IMR-90 (cell line): ENCODE measurements at regions not wholly inside any gene's neighbourhood (a gene's known extent, or its start where the extent isn't known, plus 50 kb on each side); places are given as distances from the start of the nearest gene placed in this dataset.

Experiments used
- ATAC-seq: fragments of 200-7000 bp; cut with Tn5 transposase; 2 replicates; pipeline ENCODE4 v1.9.1; 2020; ENCODE audit warnings: low read depth, mild to moderate bottlenecking, moderate library complexity
- BruUV-seq: library from RNA; stranded (reverse); fragments of 400-500 nt; replicated peaks from 2 replicates; lab custom pipeline; 2021; lab: Mats Ljungman, UMichigan
- CTCF ChIA-PET: fragments of 300-600 bp; formaldehyde crosslinking; extraction: SDS; loops from one replicate; lab custom pipeline; 2021; ENCODE audit warnings: antibody characterized with exemption; lab: Yijun Ruan, JAX
- POLR2A ChIA-PET: fragments of 300-600 bp; sonication (Branson Sonifier 250); formaldehyde crosslinking; loops from one replicate; lab custom pipeline; 2022; ENCODE audit warnings: antibody characterized with exemption; ENCODE audit not compliant: unreplicated experiment; lab: Charles Lee
- DNase-seq: peaks from one replicate; pipeline ENCODE4 v3.0.0; 2013
- H2AFZ ChIP-seq: replicated peaks from 2 replicates; pipeline ENCODE3; 2013; ENCODE audit warnings: low read length, mild to moderate bottlenecking; ENCODE audit not compliant: poor library complexity
- H2AK5ac ChIP-seq: 2 replicates; pipeline ENCODE4 v1.6.1; 2013; ENCODE audit warnings: low read depth, low read length, inconsistent platforms
- H2AK9ac ChIP-seq: replicated peaks from 2 replicates; pipeline ENCODE3; 2013; ENCODE audit warnings: mild to moderate bottlenecking, low read depth, low read length, moderate library complexity; ENCODE audit not compliant: poor library complexity
- H2BK120ac ChIP-seq: 2 replicates; pipeline ENCODE4 v1.6.1; 2013; ENCODE audit warnings: low read depth, low read length, inconsistent platforms
- H2BK15ac ChIP-seq: 3 replicates; pipeline ENCODE4 v1.6.1; 2013; ENCODE audit warnings: low read depth, low read length, inconsistent platforms
- H2BK20ac ChIP-seq: 2 replicates; pipeline ENCODE4 v1.6.1; 2013; ENCODE audit warnings: low read depth, mild to moderate bottlenecking, inconsistent platforms, low read length, moderate library complexity
- H2BK5ac ChIP-seq: 2 replicates; pipeline ENCODE4 v1.6.1; 2013; ENCODE audit warnings: mild to moderate bottlenecking, low read depth, low read length, inconsistent platforms; ENCODE audit not compliant: poor library complexity, severe bottlenecking
- H3K14ac ChIP-seq: replicated peaks from 2 replicates; pipeline ENCODE4 v1.6.1; 2013; ENCODE audit warnings: low read depth, low read length, inconsistent platforms
- H3K18ac ChIP-seq: 2 replicates; pipeline ENCODE4 v1.6.1; 2013; ENCODE audit warnings: low read depth, low read length, control low read depth
- H3K23ac ChIP-seq: 2 replicates; pipeline ENCODE4 v1.6.1; 2013; ENCODE audit warnings: low read depth, low read length, inconsistent platforms
- H3K27ac ChIP-seq: 2 replicates; pipeline ENCODE4 v1.5.1; 2013; ENCODE audit warnings: mild to moderate bottlenecking, control low read depth, low read length; ENCODE audit not compliant: insufficient read depth
- H3K27me3 ChIP-seq: 2 replicates; pipeline ENCODE4 v1.6.1; 2013; ENCODE audit warnings: low read length; ENCODE audit not compliant: control insufficient read depth, insufficient read depth
- H3K36me3 ChIP-seq: 2 replicates; pipeline ENCODE4 v1.6.1; 2013; ENCODE audit warnings: low read length, mixed read lengths; ENCODE audit not compliant: control insufficient read depth, insufficient read depth
- H3K4ac ChIP-seq: 2 replicates; pipeline ENCODE4 v1.6.1; 2013; ENCODE audit warnings: low read depth, low read length, inconsistent platforms
- H3K4me1 ChIP-seq: 2 replicates; pipeline ENCODE4 v1.6.1; 2013; ENCODE audit warnings: low read length, mixed read lengths; ENCODE audit not compliant: control insufficient read depth, insufficient read depth
- H3K4me2 ChIP-seq: 2 replicates; pipeline ENCODE4 v1.6.1; 2013; ENCODE audit warnings: low read depth, mild to moderate bottlenecking, control low read depth, low read length, moderate library complexity
- H3K4me3 ChIP-seq: 2 replicates; pipeline ENCODE4 v1.5.1; 2013; ENCODE audit warnings: low read depth, mild to moderate bottlenecking, control low read depth, low read length, moderate library complexity; ENCODE audit not compliant: insufficient read depth
- H3K56ac ChIP-seq: 2 replicates; pipeline ENCODE4 v1.6.1; 2013; ENCODE audit warnings: low read length, inconsistent platforms; ENCODE audit not compliant: insufficient read depth; ENCODE audit errors: extremely low read depth
- H3K79me1 ChIP-seq, 2 experiments: 2 replicates each; pipeline ENCODE4 v1.6.1; 2013; ENCODE audit warnings: low read length in 2 of 2, inconsistent platforms in 1 of 2, low read depth in 1 of 2
- H3K9ac ChIP-seq: 2 replicates; pipeline ENCODE4 v1.6.1; 2013; ENCODE audit warnings: low read depth, low read length, control low read depth
- H3K9me1 ChIP-seq: 2 replicates; pipeline ENCODE4 v1.6.1; 2013; ENCODE audit warnings: low read length, inconsistent platforms; ENCODE audit not compliant: insufficient read depth
- H3K9me3 ChIP-seq: 2 replicates; pipeline ENCODE4 v1.6.1; 2013; ENCODE audit warnings: low read length; ENCODE audit not compliant: control insufficient read depth, insufficient read depth
- H4K20me1 ChIP-seq: 2 replicates; pipeline ENCODE4 v1.6.1; 2013; ENCODE audit warnings: low read length, inconsistent platforms; ENCODE audit not compliant: insufficient read depth
- H4K5ac ChIP-seq: 2 replicates; pipeline ENCODE4 v1.6.1; 2013; ENCODE audit warnings: mild to moderate bottlenecking, low read depth, low read length, control low read depth
- H4K8ac ChIP-seq, 2 experiments: 2 replicates each; pipeline ENCODE4 v1.6.1; 2013; ENCODE audit warnings: low read depth in 2 of 2, low read length in 2 of 2, control low read depth in 1 of 2, inconsistent platforms in 1 of 2
- H4K91ac ChIP-seq: 2 replicates; pipeline ENCODE4 v1.6.1; 2013; ENCODE audit warnings: low read depth, low read length, inconsistent platforms; ENCODE audit not compliant: insufficient read depth
- NFE2L2 ChIP-seq: fragments of 150-350 bp; IDR thresholded peaks from 2 replicates; pipeline ENCODE4 v1.6.1; 2016; ENCODE audit warnings: low read depth, mild to moderate bottlenecking, low read length
- RAD21 ChIP-seq: IDR thresholded peaks from 2 replicates; pipeline ENCODE4 v1.6.1; 2012; ENCODE audit warnings: low read length, improper control_type of control experiment
- WGBS, 2 experiments: methylation state at CpG; one replicate each; pipeline versions ENCODE4 v1.1.5 to v1.1.7; 2013; ENCODE audit warnings: missing lambda C conversion rate in 2 of 2; ENCODE audit not compliant: insufficient read length in 1 of 2; ENCODE audit errors: extremely low coverage in 2 of 2; 5-methylcytosine and 5-hydroxymethylcytosine counted together
- dilution Hi-C: fragments of 300-500 bp; cut with HindIII; formaldehyde crosslinking; loops from one replicate; pipeline ENCODE4 v1.14.3; 2018; ENCODE audit warnings: low sequenced_read_pairs; ENCODE audit not compliant: unreplicated experiment
- in situ Hi-C: fragments of 300-500 bp; cut with MboI; formaldehyde crosslinking; loops from 3 replicates; pipeline ENCODE4 v1.14.3; 2019; ENCODE audit warnings: low sequenced_read_pairs, inconsistent platforms, mixed read lengths
- intact Hi-C: fragments of 100-400 bp; cut with micrococcal nuclease; formaldehyde crosslinking; loops from 2 replicates; pipeline ENCODE4 v1.10.0; 2022

DNA sequence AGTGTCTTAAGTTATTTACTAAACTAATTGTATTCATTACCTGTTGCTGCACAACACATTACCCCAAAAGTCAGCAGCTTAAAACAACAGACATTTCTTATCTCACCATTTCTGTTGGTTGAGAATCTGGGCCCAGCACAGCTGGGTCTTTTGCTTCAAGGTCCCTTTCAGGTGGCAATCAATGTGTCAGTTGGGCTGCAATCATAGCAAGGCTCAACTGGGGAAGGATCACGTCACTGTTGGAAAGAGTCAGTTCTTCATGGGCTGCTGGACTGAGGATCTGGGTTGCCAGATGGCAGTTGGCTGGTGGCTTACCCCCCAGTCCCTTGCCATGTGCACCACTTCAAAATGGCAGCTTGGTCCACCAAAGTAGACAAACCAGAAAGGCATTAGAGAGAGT lies 261.2 kb downstream of the SUCLG1 start:
- Histone ChIP-seq H3K4ac (no peak overlapping the region), H4K5ac (no peak overlapping the region), H2BK120ac (no peak overlapping the region), H3K79me1 (no peaks in the 10 kb centered on the region), H3K4me1 (no peaks in the 10 kb centered on the region), H3K9me3 (no peaks in the 10 kb centered on the region), H3K9me1 (no peaks in the 10 kb centered on the region), H3K9ac (no peak overlapping the region), H2AK5ac (no peak overlapping the region), H3K23ac (no peak overlapping the region), H2AK9ac (no peak overlapping the region), H4K91ac (no peak overlapping the region), H3K4me3 (no peak overlapping the region), H4K20me1 (no peaks in the 10 kb centered on the region), H3K27ac (no peak overlapping the region), H4K8ac (no peak overlapping the region), H2BK20ac (no peak overlapping the region), H3K27me3 (no peaks in the 10 kb centered on the region), H2BK15ac (no peak overlapping the region), H3K18ac (no peak overlapping the region), H2AFZ (no peak overlapping the region), H2BK5ac (no peak overlapping the region), H3K14ac (no peak overlapping the region), H3K56ac (no peak overlapping the region), H3K4me2 (no peak overlapping the region), H3K36me3 (no peaks in the 10 kb centered on the region)
- TF ChIP-seq NFE2L2, result no peak
- no peak for TF ChIP-seq RAD21
- DNase-seq (no peak), ATAC-seq (no peak)
- POLR2A ChIA-PET, result no interaction called here
- dilution Hi-C loops (no loop called here), intact Hi-C loops (loop anchor here (2.0 kb wide), 1 partner anchor 21 kb away; no protein-coding TSS in a partner anchor), in situ Hi-C loops (no loop called here)
- BruUV-seq, result no TSS peak
- CTCF ChIA-PET, result interaction anchor here (1.8 kb wide), 1 partner anchor 12 kb away, joined by 4 read pairs; no protein-coding TSS in a partner anchor
- no CpG with 5 or more reads among the region's 1 CpG for WGBS, 2 experiments
